ENCODE measurements at regions not wholly inside any gene's neighbourhood (a gene's known extent, or its start where the extent isn't known, plus 50 kb on each side); places are given as distances from the start of the nearest gene placed in this dataset.
A peak's percentile ranks its signal among the peaks of the same experiment; 100 is the strongest.

- no peak for DNase-seq
Observed at GRCh38 chr20:58162986-58163385, 65.5 kb downstream of the ANKRD60 start.

- no peak for DNase-seq
Observed at GRCh38 chr20:58161192-58161591, 67.3 kb downstream of the ANKRD60 start.

GRCh38 chr20:58160451-58161061 lies 67.9 kb downstream of the ANKRD60 start:
- DNase-seq: no peak

GRCh38 chr20:58155148-58155925 lies 73.1 kb downstream of the ANKRD60 start:
- DNase-seq: no peak

GRCh38 chr20:58154113-58154512 lies 74.3 kb downstream of the ANKRD60 start:
- no peak for DNase-seq

GRCh38 chr20:58153121-58153520 lies 75.3 kb downstream of the ANKRD60 start:
- no peak for DNase-seq

- peak in 6 of 56 donors; percentile 18 to 49 (median 38) for DNase-seq
Observed at GRCh38 chr20:58150772-58151171, 77.7 kb downstream of the ANKRD60 start.

- no peak for DNase-seq
Observed at GRCh38 chr20:58149437-58150091, 78.9 kb downstream of the ANKRD60 start.

GRCh38 chr20:58148891-58149290 lies 79.6 kb downstream of the ANKRD60 start:
- no peak for DNase-seq

- no peak for DNase-seq
Observed at GRCh38 chr20:58147628-58148370, 80.7 kb downstream of the ANKRD60 start.

GRCh38 chr20:58146746-58147140 lies 81.7 kb downstream of the ANKRD60 start:
- DNase-seq: no peak

GRCh38 chr20:58146081-58146745 lies 82.2 kb downstream of the ANKRD60 start:
- no peak for DNase-seq

- no peak for DNase-seq
Observed at GRCh38 chr20:58145506-58146080, 82.9 kb downstream of the ANKRD60 start.

- DNase-seq: no peak
Observed at GRCh38 chr20:58144096-58144495, 84.4 kb downstream of the ANKRD60 start.

- no peak for DNase-seq
Observed at GRCh38 chr20:58143531-58143930, 84.9 kb downstream of the ANKRD60 start.

GRCh38 chr20:58142843-58143185 lies 85.6 kb downstream of the ANKRD60 start:
- no peak for DNase-seq

GRCh38 chr20:58141971-58142842 lies 86.2 kb downstream of the ANKRD60 start:
- no peak for DNase-seq

- peak in 25 of 56 donors; percentile 5 to 63 (median 32) for DNase-seq
Observed at GRCh38 chr20:58141496-58141895, 87.0 kb downstream of the ANKRD60 start.

- DNase-seq: no peak
Observed at GRCh38 chr20:58140787-58141425, 87.5 kb downstream of the ANKRD60 start.
